HG03025 (cell line): ENCODE measurements at regions not wholly inside any gene's neighbourhood (a gene's known extent, or its start where the extent isn't known, plus 50 kb on each side); places are given as distances from the start of the nearest gene placed in this dataset.

Experiments used
- ATAC-seq: cut with Tn5 transposase; IDR thresholded peaks from one replicate; pipeline ENCODE4 v1.9.1; 2021; ENCODE audit warnings: mild to moderate bottlenecking, moderate library complexity; ENCODE audit not compliant: unreplicated experiment, low FRiP score

DNA sequence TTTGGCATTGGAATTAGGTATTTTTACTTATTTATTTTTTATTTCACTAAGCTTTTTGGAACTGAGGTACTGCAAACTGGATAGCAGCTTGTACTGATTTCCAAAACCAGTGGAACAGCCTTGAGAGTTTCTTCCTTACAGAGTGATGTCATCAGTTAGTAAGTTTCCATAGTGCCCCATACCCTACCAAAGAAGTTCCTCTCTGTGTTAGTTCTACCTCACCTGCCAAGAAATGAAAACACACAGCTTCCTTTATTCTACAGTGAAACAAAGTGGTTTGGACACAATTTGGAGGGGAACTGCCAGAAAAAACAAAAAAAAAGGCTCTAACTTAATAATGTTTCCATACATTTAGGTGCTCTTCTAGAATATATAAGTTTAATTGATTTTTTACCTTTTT, 430.9 kb upstream of the ADGRL2 start:
- ATAC-seq, result no peak

GRCh38 chr1:81366173-81366572, 434.6 kb upstream of the ADGRL2 start:
- ATAC-seq, result no peak

DNA sequence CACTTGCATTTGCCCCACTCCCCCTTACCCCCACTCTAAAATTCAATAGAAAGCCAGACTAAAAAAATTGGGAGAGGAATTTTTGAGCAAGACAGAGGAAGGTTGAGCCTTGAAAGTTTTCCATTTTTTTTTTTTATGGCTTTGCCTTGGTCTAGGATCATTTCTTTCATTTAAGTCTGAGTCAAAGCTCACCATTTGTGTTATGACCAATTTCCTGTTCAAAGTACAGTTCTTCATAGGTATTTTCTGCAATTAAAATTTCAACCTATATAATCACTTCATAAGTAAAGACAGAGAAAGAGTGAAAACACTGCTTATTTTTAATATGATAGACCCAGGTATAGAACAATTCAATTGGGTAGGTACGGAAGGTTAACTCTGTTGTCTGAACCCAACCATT, 436.6 kb upstream of the ADGRL2 start:
- ATAC-seq, result no peak

- ATAC-seq, result no peak
Measured at GRCh38 chr1:81358151-81358550, 442.6 kb upstream of the ADGRL2 start.

DNA sequence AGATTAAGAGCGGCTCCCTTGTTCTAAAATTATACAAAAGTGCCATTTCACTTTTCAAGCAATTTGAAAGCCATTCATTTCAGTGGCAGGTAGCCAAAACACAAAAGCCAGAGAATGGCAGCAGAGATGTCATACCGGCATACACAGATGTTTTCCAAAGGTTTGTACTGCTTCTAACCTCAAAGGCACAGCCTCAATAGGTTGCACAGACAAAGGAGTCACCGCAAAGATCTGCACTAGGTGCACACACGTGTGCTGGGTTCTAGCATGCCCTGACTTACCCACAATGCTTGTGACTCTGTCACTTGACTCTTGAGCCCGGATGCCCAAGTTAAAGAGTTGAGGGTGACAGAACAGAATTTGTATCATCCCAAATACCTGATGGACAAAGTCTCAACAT, 448.9 kb upstream of the ADGRL2 start:
- no peak for ATAC-seq

DNA sequence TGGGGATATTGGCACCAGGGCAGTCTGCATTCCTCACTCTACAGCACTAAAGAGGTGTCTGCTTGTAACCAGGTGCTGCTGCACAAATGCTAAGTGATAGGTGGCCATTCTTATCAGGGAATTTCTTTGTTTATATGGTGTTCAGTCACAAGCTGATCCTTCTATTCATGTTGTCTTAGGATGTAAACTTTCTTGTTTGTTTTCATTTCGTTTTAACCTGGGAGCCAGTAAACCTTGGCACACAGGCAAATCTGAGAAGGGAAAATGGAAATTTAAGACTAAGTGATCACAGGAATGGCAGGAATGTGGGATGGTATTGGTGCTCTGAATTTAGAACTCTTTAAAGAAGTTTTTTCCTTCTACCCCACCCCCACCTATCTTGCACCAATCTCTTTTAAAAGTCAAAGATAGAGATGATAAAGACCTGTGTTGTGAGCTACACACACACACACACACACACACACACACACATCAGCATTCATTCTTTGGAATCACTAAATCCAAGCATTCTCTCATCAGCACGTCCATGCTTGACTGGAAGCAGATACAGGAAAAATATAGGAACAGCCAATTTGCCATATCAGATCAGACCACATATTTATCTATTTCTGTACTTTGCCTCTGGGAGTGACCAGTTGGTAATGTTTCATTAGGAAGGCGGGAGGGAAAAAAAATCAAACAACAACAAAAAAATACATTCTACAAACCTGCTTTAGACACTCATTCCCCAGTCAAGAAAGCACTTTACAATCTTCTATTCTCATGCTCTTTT, 451.4 kb upstream of the ADGRL2 start:
- ATAC-seq, result no peak

- ATAC-seq, result no peak
Measured at GRCh38 chr1:81345110-81345509, 455.6 kb upstream of the ADGRL2 start.

GRCh38 chr1:81340239-81340638, 460.5 kb upstream of the ADGRL2 start:
- ATAC-seq, result no peak

DNA sequence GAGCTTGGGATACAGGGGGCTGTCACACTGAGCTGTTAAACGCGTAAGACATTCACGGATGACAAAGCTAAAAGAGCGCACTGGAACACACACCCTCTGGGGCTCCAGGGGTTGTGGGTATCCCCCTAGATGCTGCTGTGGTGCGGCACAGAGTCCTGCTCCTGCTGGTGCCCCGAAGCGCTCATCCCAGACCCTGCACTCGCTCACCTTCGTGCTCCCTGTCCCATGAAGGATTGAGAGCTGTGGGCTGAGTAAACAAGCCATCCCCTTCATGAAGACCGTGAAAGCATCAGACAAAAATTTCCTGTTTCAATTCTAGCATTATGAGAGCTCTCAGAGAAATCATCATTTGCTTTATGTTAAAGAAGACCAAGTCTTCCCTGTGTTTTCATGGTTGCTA, 463.5 kb upstream of the ADGRL2 start:
- ATAC-seq, result no peak

- no peak for ATAC-seq
Measured at GRCh38 chr1:81335876-81336275, 464.9 kb upstream of the ADGRL2 start.

DNA sequence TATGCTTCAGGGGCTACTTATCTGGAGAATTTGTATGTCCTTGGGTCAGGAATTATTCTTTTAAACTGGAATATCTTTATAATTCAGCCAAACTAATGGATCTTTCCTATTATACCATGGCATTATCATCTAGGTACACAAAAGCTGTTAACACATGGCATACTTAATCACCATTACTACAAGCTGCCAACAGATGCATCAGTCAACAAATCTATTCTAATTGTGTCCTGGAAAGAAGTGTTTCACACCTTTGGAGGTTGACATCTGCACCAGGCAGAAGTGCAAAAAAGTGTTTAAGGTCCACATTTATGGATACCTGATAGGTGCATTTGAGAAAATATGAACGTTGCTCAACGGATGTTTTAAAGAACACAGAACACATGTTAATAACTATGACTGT, 470.2 kb upstream of the ADGRL2 start:
- no peak for ATAC-seq

DNA sequence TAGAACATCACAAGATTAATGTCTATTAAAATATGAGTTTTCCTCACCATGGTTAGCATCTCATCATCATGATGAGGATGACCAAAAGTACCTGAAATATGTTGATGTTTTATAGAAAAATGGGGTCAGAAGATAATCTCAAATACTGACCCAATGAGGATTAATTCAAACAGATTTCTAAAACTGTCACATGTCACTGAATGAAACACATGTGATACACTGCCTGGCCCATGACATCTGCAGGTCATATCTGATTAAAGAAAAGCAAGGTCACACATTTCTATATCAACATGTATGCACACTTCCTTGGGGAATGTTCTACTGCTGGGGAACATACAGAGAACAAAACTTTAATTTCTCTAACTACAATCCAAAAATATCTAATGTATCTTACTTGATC, 470.6 kb upstream of the ADGRL2 start:
- no peak for ATAC-seq

DNA sequence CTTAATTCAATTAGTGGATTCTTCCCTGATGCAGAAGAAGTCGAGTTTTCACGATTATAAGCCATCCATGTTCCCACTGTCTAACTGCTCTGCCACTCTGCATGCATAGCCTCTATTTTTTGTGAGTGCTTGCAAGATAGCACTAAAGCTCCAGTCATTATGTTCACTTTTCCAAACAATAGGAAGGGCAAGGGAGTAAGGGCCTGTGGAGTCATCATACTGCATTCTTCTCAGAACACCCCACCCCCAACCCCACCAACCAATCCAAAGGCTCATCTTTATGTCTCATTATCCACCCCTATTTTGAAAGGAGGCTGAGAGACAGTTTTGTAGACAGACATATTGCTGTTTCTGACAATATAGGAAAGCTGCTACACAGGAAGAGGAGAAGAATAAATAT, 471.7 kb upstream of the ADGRL2 start:
- no peak for ATAC-seq

DNA sequence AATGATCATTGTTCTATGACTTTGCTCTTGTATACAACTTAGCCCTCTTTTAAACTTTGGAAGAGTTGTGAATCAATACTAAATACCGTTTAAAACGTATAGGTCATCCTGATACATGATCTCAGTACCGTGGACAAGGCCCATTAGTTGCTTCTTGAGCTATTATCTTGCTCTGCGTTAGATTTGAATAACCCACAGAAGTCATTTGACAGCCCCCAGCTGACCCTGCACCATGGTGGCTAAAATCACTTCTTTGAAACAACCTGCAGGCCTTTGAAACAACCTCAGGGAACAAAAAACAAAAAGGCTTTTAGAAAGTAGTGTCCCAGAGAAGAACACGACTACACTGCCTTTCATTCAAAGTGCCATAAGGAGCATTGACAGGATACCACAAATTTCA, 473.0 kb upstream of the ADGRL2 start:
- no peak for ATAC-seq

GRCh38 chr1:81327103-81327710, 473.5 kb upstream of the ADGRL2 start:
- ATAC-seq, result no peak

GRCh38 chr1:81326212-81326611, 474.5 kb upstream of the ADGRL2 start:
- ATAC-seq, result no peak

DNA sequence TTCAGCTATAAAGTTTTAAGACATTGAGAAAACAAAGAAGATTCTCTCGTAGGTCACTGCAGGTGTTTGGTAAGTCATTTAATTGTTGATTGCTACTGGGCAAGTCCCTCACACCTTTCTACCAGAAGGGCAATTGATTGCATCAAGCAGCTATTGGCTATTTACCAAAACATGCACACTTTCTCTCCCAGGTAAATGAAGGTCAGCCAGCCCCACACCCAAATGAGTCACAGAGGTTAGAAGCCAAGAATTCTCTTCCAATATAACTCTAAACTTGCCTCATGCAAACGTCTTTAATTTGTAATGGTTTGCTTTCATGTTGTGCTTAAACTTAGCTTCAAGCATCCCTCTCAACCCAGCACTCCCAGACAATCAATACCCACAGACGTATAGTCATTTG, 475.3 kb upstream of the ADGRL2 start:
- no peak for ATAC-seq

DNA sequence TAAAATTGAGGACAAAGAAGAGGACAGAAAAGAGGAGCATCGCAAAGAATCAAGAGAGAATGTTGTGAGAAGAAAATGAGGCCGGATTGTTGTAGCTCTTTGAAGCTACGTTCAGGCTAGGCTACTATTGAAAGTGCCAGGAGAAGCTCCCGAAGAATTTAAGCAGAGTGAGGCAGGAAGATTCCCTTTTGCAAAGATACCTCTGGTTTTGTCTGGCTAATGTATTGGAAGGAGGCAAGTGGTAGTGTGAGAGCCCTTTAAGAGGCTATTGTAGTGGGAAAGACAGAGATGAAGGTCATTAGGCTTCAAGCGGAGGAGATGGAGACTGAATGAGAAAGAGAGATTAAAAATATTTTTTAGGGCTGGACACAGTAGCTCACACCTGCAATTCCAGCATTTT, 476.9 kb upstream of the ADGRL2 start:
- no peak for ATAC-seq

DNA sequence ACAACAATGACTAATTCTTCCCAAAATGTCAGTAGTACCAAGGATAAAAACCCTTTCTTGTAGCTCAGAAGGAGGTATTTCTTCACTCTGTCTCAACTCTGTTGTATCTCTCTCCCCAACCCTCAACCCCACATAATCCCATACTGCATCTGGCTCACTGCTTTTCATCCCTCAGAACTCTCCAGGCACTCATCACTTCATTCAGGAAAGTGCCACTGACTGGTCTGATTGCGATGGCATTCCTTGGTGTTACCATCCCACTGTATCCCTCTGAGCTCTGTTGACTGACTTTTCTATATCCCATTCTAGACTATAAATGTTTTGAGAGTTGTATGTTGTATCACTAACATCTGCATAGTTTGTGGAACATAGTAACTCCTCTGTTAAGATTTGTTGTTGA, 483.5 kb upstream of the ADGRL2 start:
- no peak for ATAC-seq

- no peak for ATAC-seq
Measured at GRCh38 chr1:81314513-81315233, 486.1 kb upstream of the ADGRL2 start.

DNA sequence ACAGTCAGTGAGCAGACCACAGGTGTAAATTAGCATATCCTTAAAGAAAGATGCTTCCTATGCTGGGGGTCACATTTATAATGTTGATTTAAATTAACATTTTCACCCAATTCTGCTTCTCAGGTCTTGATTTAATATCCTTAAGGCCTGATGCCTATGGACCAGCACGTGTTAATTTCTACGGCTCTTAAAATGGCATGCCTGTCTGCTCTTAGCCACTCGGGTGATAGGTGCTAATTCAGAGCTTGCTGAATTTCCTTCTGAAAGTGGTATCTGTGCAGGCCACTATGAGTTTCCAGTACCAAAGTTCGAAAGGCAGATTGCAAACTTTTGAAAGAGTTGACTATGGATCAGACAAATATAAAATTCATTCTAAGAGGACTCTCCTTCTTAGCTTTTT, 487.4 kb upstream of the ADGRL2 start:
- ATAC-seq, result no peak

GRCh38 chr1:81312272-81312754, 488.4 kb upstream of the ADGRL2 start:
- ATAC-seq, result no peak
